ENCODE measurements at regions not wholly inside any gene's neighbourhood (a gene's known extent, or its start where the extent isn't known, plus 50 kb on each side); places are given as distances from the start of the nearest gene placed in this dataset.

DNA sequence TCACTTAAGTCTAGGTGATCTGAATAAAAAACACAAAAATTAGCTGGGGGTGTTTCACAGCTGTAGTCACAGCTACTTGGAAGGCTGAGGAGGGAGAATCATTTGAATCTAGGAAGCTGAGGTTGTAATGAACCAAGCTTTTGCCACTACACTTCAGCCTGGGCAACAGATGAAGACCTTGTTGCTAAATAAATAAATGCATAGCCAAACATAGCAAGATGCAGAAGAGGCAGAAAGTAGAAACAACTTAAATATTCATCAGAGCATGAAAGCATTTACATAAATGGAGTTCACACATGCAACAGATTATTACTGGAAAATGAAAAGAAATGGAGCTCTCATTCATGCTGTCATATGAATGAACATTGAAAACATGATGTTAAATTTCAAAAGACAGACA, 348.9 kb upstream of the HSFY2 start:
- TF ChIP-seq, protein P1, sequence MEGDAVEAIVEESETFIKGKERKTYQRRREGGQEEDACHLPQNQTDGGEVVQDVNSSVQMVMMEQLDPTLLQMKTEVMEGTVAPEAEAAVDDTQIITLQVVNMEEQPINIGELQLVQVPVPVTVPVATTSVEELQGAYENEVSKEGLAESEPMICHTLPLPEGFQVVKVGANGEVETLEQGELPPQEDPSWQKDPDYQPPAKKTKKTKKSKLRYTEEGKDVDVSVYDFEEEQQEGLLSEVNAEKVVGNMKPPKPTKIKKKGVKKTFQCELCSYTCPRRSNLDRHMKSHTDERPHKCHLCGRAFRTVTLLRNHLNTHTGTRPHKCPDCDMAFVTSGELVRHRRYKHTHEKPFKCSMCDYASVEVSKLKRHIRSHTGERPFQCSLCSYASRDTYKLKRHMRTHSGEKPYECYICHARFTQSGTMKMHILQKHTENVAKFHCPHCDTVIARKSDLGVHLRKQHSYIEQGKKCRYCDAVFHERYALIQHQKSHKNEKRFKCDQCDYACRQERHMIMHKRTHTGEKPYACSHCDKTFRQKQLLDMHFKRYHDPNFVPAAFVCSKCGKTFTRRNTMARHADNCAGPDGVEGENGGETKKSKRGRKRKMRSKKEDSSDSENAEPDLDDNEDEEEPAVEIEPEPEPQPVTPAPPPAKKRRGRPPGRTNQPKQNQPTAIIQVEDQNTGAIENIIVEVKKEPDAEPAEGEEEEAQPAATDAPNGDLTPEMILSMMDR (IDR thresholded peaks at IDR 0.05): no peak
- no peak for TF ChIP-seq POLR2AphosphoS5 (IDR thresholded peaks at IDR 0.05)
